ENCODE measurements at regions not wholly inside any gene's neighbourhood (a gene's known extent, or its start where the extent isn't known, plus 50 kb on each side); places are given as distances from the start of the nearest gene placed in this dataset.
"Not testable (repeated sequence)": the region's sequence is repeated elsewhere in the genome, so short reads cannot be mapped to it uniquely, and the experiment has no call there.

GRCh38 chr12:128033473-128033872 lies 233.5 kb upstream of the TMEM132C start:
- DNase-seq (ENCODE audit: low read depth) = no peak

- DNase-seq (ENCODE audit: low read depth) = no peak
These were observed 226.0 kb upstream of the TMEM132C start for GRCh38 chr12:128040971-128041370.

- DNase-seq (ENCODE audit: low read depth) = not testable (repeated sequence)
These were observed 224.7 kb upstream of the TMEM132C start for GRCh38 chr12:128042283-128042682.

- no peak for DNase-seq (ENCODE audit: low read depth)
These were observed 224.1 kb upstream of the TMEM132C start for GRCh38 chr12:128042825-128043224.

- DNase-seq (ENCODE audit: low read depth) = no peak
These were observed 223.7 kb upstream of the TMEM132C start for GRCh38 chr12:128043317-128043716.

GRCh38 chr12:128047266-128048060 lies 219.5 kb upstream of the TMEM132C start:
- no peak for DNase-seq (ENCODE audit: low read depth)

- no peak for DNase-seq (ENCODE audit: low read depth)
These were observed 214.6 kb upstream of the TMEM132C start for GRCh38 chr12:128052331-128052730.

- DNase-seq (ENCODE audit: low read depth) = no peak
These were observed 214.2 kb upstream of the TMEM132C start for GRCh38 chr12:128052777-128053176.

- DNase-seq (ENCODE audit: low read depth) = no peak
These were observed 211.4 kb upstream of the TMEM132C start for GRCh38 chr12:128055567-128055966.

GRCh38 chr12:128056136-128056801 lies 210.7 kb upstream of the TMEM132C start:
- no peak for DNase-seq (ENCODE audit: low read depth)

GRCh38 chr12:128057586-128057985 lies 209.4 kb upstream of the TMEM132C start:
- no peak for DNase-seq (ENCODE audit: low read depth)

- no peak for DNase-seq (ENCODE audit: low read depth)
These were observed 207.2 kb upstream of the TMEM132C start for GRCh38 chr12:128059621-128060370.

- DNase-seq (ENCODE audit: low read depth) = no peak
These were observed 198.8 kb upstream of the TMEM132C start for GRCh38 chr12:128068211-128068610.

- DNase-seq (ENCODE audit: low read depth) = no peak
These were observed 197.5 kb upstream of the TMEM132C start for GRCh38 chr12:128069359-128069997.

- DNase-seq (ENCODE audit: low read depth) = no peak
These were observed 193.0 kb upstream of the TMEM132C start for GRCh38 chr12:128073937-128074336.

- no peak for DNase-seq (ENCODE audit: low read depth)
These were observed 191.6 kb upstream of the TMEM132C start for GRCh38 chr12:128075332-128075731.

- DNase-seq (ENCODE audit: low read depth) = no peak
These were observed 190.8 kb upstream of the TMEM132C start for GRCh38 chr12:128076188-128076587.

GRCh38 chr12:128077211-128077916 lies 189.6 kb upstream of the TMEM132C start:
- DNase-seq (ENCODE audit: low read depth) = no peak

GRCh38 chr12:128077917-128078298 lies 189.1 kb upstream of the TMEM132C start:
- no peak for DNase-seq (ENCODE audit: low read depth)

- no peak for DNase-seq (ENCODE audit: low read depth)
These were observed 188.5 kb upstream of the TMEM132C start for GRCh38 chr12:128078301-128078971.

- DNase-seq (ENCODE audit: low read depth) = no peak
These were observed 187.5 kb upstream of the TMEM132C start for GRCh38 chr12:128079446-128079845.
